Hindlimb muscle (tissue), 1 donor: ENCODE measurements at regions not wholly inside any gene's neighbourhood (a gene's known extent, or its start where the extent isn't known, plus 50 kb on each side); places are given as distances from the start of the nearest gene placed in this dataset.
"Not testable (repeated sequence)": the region's sequence is repeated elsewhere in the genome, so short reads cannot be mapped to it uniquely, and the experiment has no call there.

Source experiments
- DNase-seq: peaks from one replicate; pipeline ENCODE4 v3.0.0-alpha.2; 2013

GRCh38 chr5:106979178-106979577 is 691.6 kb downstream of the EFNA5 start:
- DNase-seq, result not testable (repeated sequence)

GRCh38 chr5:106978582-106979165 is 692.1 kb downstream of the EFNA5 start:
- DNase-seq, result not testable (repeated sequence)

GRCh38 chr5:106976363-106976762 is 694.4 kb downstream of the EFNA5 start:
- no peak for DNase-seq

GRCh38 chr5:106974272-106974671 is 696.5 kb downstream of the EFNA5 start:
- no peak for DNase-seq

GRCh38 chr5:106966686-106967315 is 703.9 kb downstream of the EFNA5 start:
- no peak for DNase-seq

- no peak for DNase-seq
Measured at GRCh38 chr5:106964132-106964531, 706.6 kb downstream of the EFNA5 start.

GRCh38 chr5:106963630-106964029 is 707.1 kb downstream of the EFNA5 start:
- DNase-seq, result no peak

GRCh38 chr5:106962464-106963230 is 708.1 kb downstream of the EFNA5 start:
- DNase-seq, result no peak

- no peak for DNase-seq
Measured at GRCh38 chr5:106959387-106959786, 711.4 kb downstream of the EFNA5 start.

GRCh38 chr5:106957336-106957735 is 713.4 kb downstream of the EFNA5 start:
- DNase-seq, result no peak

GRCh38 chr5:106956886-106957285 is 713.9 kb downstream of the EFNA5 start:
- DNase-seq, result no peak

- no peak for DNase-seq
Measured at GRCh38 chr5:106956187-106956586, 714.5 kb downstream of the EFNA5 start.

- no peak for DNase-seq
Measured at GRCh38 chr5:106940986-106941385, 729.8 kb downstream of the EFNA5 start.

GRCh38 chr5:106940301-106940846 is 730.4 kb downstream of the EFNA5 start:
- no peak for DNase-seq

GRCh38 chr5:106923409-106923808 is 747.3 kb downstream of the EFNA5 start:
- DNase-seq, result no peak

GRCh38 chr5:106921567-106921966 is 749.2 kb downstream of the EFNA5 start:
- DNase-seq, result no peak

GRCh38 chr5:106910486-106910885 is 760.3 kb downstream of the EFNA5 start:
- no peak for DNase-seq

GRCh38 chr5:106909716-106910115 is 761.0 kb downstream of the EFNA5 start:
- no peak for DNase-seq

GRCh38 chr5:106907979-106908378 is 762.8 kb downstream of the EFNA5 start:
- no peak for DNase-seq

- no peak for DNase-seq
Measured at GRCh38 chr5:106906199-106906598, 764.5 kb downstream of the EFNA5 start.

GRCh38 chr5:106894964-106895363 is 775.8 kb downstream of the EFNA5 start:
- no peak for DNase-seq

GRCh38 chr5:106882035-106882434 is 788.7 kb downstream of the EFNA5 start:
- no peak for DNase-seq

- DNase-seq, result no peak
Measured at GRCh38 chr5:106880656-106881055, 790.1 kb downstream of the EFNA5 start.

- DNase-seq, result no peak
Measured at GRCh38 chr5:106877881-106878280, 792.9 kb downstream of the EFNA5 start.
